Sigmoid colon (tissue), 6 donors: ENCODE measurements at regions not wholly inside any gene's neighbourhood (a gene's known extent, or its start where the extent isn't known, plus 50 kb on each side); places are given as distances from the start of the nearest gene placed in this dataset.

Experiments
- DNase-seq: peaks from one replicate; pipeline ENCODE4 v3.0.0-alpha.2; 2019
- H3K27ac ChIP-seq, 4 donors: fragments of 200-600 bp; sonication (generic); one replicate each; pipeline ENCODE4 v1.5.1; 2016 to 2019; ENCODE audit warnings: mild to moderate bottlenecking in 1 of 4
- H3K27me3 ChIP-seq, 3 donors: fragments of 200-600 bp; sonication (generic); one replicate each; pipeline ENCODE4 v1.5.1; 2019; ENCODE audit warnings: mild to moderate bottlenecking in 1 of 3
- H3K36me3 ChIP-seq, 4 donors: fragments of 200-600 bp; sonication (generic); one replicate each; pipeline ENCODE4 v1.5.1; 2016 to 2019
- H3K4me1 ChIP-seq, 4 donors: fragments of 200-600 bp; sonication (generic); one replicate each; pipeline ENCODE4 v1.5.1; 2017 to 2019
- H3K4me3 ChIP-seq, 4 donors: fragments of 200-600 bp; sonication (generic); one replicate each; pipeline ENCODE4 v1.5.1; 2017 to 2019; ENCODE audit warnings: mild to moderate bottlenecking in 2 of 4, moderate library complexity in 1 of 4
- H3K9me3 ChIP-seq, 4 donors: fragments of 200-600 bp in 3 of 4; sonication (generic) in 3 of 4; one replicate each; pipeline versions ENCODE4 v1.5.1 to v1.6.1; 2013 to 2019
- EP300 ChIP-seq, 4 donors: sonication (generic); formaldehyde crosslinking; IDR thresholded peaks; one replicate each; pipeline ENCODE4 v1.6.1; 2017; ENCODE audit warnings: antibody characterized with exemption in 4 of 4
- POLR2A ChIP-seq, 2 donors: fragments of 450-650 bp; IDR thresholded peaks; one replicate each; pipeline ENCODE4 v1.6.1; 2016; ENCODE audit warnings: antibody characterized with exemption in 2 of 2, mild to moderate bottlenecking in 2 of 2, moderate library complexity in 2 of 2
- POLR2AphosphoS5 ChIP-seq, 4 donors: sonication (generic); formaldehyde crosslinking; IDR thresholded peaks; one replicate each; pipeline ENCODE4 v1.6.1; 2017; ENCODE audit warnings: antibody characterized with exemption in 4 of 4
- WGBS, 2 donors: extraction: QIAGEN DNeasy Blood & Tissue Kit; methylation state at CpG; one replicate each; pipeline ENCODE4 v1.1.7; 2013; 5-methylcytosine and 5-hydroxymethylcytosine counted together
- intact Hi-C: fragments of 100-400 bp; cut with DNase I; formaldehyde crosslinking; loops from one replicate; pipeline ENCODE4 v1.15.1; 2023
- TF ChIP-seq, protein P1 (sequence below), 4 experiments: fragments of 450-650 bp in 3 of 4; fragments of 200-600 bp in 1 of 4; IDR thresholded peaks; one replicate each; pipeline ENCODE4 v1.5.1; 2016 to 2019; ENCODE audit warnings: antibody characterized with exemption in 4 of 4, mild to moderate bottlenecking in 3 of 4, moderate library complexity in 2 of 4
- donor health status: healthy with polysubstance abuse.
- donor health status: healthy.

DNA sequence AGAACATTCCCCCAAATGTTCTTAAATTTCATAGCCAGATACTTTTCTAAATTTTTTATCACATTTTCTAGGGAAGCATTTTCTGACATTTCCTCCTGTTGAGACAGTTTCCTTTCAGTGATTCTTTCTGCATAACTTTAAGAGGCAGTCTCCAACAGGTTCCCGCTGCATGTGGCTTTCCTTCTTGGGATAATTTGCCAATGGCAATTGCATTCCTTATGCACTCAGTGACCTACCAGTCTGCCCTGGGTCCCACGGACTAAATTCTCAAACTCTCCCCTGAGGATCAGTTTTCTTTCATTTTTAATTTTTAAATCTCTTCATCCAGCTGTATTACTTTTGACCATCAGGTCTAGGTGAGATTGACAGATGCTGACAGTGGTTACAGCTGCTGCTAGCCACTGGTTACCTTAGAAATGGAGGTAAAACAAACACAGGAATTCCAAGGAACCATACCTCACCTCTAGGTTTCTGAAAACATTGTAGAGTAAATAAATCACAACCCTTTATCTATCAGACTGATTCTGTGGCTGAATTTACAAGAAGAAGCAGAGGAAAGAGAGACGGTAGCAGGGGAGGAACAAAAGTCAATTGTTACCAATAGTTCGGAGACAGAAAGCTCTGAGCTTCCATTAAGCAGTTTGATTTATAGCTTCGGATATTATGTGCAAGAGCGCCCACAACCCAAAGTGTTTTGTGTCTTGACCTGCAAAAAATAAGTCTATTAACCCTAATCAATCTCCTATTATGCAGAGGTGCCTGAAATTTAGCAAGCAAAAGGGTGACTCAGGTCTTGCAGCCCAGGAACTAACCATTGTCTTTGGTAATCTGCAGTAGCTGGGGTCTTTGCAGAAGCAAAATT is 216.0 kb downstream of the PMP22 start:
- TF ChIP-seq, protein P1, sequence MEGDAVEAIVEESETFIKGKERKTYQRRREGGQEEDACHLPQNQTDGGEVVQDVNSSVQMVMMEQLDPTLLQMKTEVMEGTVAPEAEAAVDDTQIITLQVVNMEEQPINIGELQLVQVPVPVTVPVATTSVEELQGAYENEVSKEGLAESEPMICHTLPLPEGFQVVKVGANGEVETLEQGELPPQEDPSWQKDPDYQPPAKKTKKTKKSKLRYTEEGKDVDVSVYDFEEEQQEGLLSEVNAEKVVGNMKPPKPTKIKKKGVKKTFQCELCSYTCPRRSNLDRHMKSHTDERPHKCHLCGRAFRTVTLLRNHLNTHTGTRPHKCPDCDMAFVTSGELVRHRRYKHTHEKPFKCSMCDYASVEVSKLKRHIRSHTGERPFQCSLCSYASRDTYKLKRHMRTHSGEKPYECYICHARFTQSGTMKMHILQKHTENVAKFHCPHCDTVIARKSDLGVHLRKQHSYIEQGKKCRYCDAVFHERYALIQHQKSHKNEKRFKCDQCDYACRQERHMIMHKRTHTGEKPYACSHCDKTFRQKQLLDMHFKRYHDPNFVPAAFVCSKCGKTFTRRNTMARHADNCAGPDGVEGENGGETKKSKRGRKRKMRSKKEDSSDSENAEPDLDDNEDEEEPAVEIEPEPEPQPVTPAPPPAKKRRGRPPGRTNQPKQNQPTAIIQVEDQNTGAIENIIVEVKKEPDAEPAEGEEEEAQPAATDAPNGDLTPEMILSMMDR (IDR thresholded peaks at IDR 0.05): no peak
- TF ChIP-seq POLR2AphosphoS5 (IDR thresholded peaks at IDR 0.05): no peak
- TF ChIP-seq EP300 (IDR thresholded peaks at IDR 0.05): no peak
- no peak for TF ChIP-seq POLR2A (IDR thresholded peaks at IDR 0.05)
- WGBS, 2 donors: 28 to 36% methylated on average over 6 of the region's 6 CpGs

DNA sequence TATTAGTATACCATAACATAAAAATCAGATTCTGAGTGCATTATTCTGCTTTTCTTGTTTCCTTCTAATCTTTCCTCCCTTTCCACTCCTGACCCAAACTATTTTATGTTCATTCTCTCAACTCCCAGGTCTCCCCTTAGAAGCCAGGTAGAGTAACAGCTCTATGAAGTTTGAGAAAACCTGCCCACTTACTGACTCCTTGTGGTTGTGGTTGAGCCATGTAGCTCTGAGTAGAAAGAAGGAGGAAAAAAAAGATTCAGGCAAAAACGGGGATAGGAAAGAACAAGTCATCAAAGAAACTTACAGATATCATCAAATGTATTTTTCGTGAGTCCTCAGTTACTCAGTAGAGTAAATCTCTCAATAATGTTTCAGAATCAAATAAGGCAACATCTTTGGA is 216.7 kb downstream of the PMP22 start:
- DNase-seq: no peak
- peaks cover 0 to 15% (median 0%) of the 10 kb centered on the region in 3 donors for H3K27me3 ChIP-seq
- no peaks in the 10 kb centered on the region for H3K9me3 ChIP-seq
- H3K4me3 ChIP-seq: no peak overlapping the region
- TF ChIP-seq, protein P1 (IDR thresholded peaks at IDR 0.05): no peak
- no peak for TF ChIP-seq POLR2AphosphoS5 (IDR thresholded peaks at IDR 0.05)
- no peak for TF ChIP-seq EP300 (IDR thresholded peaks at IDR 0.05)
- TF ChIP-seq POLR2A (IDR thresholded peaks at IDR 0.05): no peak
- no peak overlapping the region for H3K27ac ChIP-seq
- 40 to 47% methylated on average over 2 of the region's 2 CpGs for WGBS, 2 donors
- intact Hi-C loops: no loop called here
- H3K4me1 ChIP-seq: no peaks in the 10 kb centered on the region
- no peaks in the 10 kb centered on the region for H3K36me3 ChIP-seq

More for the DNA sequence above, 216.0 kb downstream of the PMP22 start:
- Histone ChIP-seq H3K4me3 (no peak overlapping the region), H3K27me3 (peaks cover 0 to 15% (median 0%) of the 10 kb centered on the region in 3 donors), H3K36me3 (no peaks in the 10 kb centered on the region), H3K4me1 (no peaks in the 10 kb centered on the region), H3K9me3 (no peaks in the 10 kb centered on the region), H3K27ac (no peak overlapping the region)
- intact Hi-C loops: no loop called here
- no peak for DNase-seq

- H3K4me3 ChIP-seq: no peak overlapping the region
- no peaks in the 10 kb centered on the region for H3K4me1 ChIP-seq
- TF ChIP-seq, protein P1 (IDR thresholded peaks at IDR 0.05): no peak
- no peak for TF ChIP-seq EP300 (IDR thresholded peaks at IDR 0.05)
- no peak for TF ChIP-seq POLR2A (IDR thresholded peaks at IDR 0.05)
- TF ChIP-seq POLR2AphosphoS5 (IDR thresholded peaks at IDR 0.05): no peak
- WGBS, 2 donors: 60 to 74% methylated on average over 6 of the region's 6 CpGs
- intact Hi-C loops: no loop called here
- no peaks in the 10 kb centered on the region for H3K36me3 ChIP-seq
- H3K27ac ChIP-seq: no peak overlapping the region
- peaks cover 0 to 4% (median 0%) of the 10 kb centered on the region in 3 donors for H3K27me3 ChIP-seq
- H3K9me3 ChIP-seq: no peaks in the 10 kb centered on the region
- DNase-seq: no peak
These were observed 222.8 kb downstream of the PMP22 start for GRCh38 chr17:15042311-15042710.

- H3K36me3 ChIP-seq: no peaks in the 10 kb centered on the region
- no peaks in the 10 kb centered on the region for H3K9me3 ChIP-seq
- peaks cover 0 to 4% (median 0%) of the 10 kb centered on the region in 3 donors for H3K27me3 ChIP-seq
- H3K27ac ChIP-seq: no peak overlapping the region
- H3K4me3 ChIP-seq: no peak overlapping the region
- intact Hi-C loops: no loop called here
- 86 to 88% methylated on average over 1 of the region's 1 CpG for WGBS, 2 donors
- TF ChIP-seq POLR2AphosphoS5 (IDR thresholded peaks at IDR 0.05): no peak
- no peaks in the 10 kb centered on the region for H3K4me1 ChIP-seq
- DNase-seq: no peak
These were observed 225.8 kb downstream of the PMP22 start for GRCh38 chr17:15039366-15039765.

DNA sequence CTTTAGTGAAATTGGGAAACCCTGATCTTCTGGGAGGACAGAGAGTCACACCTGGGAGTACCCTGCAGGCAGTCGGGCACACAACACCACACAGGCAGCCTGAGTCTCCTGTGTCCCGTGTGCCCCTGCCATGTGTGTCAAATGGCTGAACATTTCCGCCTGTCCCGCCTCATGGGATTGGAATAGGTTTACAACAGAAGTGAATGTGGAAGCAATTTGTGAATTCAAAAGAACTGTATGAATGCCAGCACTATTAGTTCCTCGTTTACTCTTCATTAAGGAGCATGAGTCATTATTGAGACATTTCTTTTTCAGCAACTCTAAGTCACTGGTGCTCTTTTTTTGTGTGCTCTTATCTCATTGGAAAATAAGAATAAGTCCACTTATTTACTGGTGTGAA is 226.5 kb downstream of the PMP22 start:
- TF ChIP-seq, protein P1 (IDR thresholded peaks at IDR 0.05): no peak
- TF ChIP-seq EP300 (IDR thresholded peaks at IDR 0.05) (no peak), POLR2A (IDR thresholded peaks at IDR 0.05) (no peak), POLR2AphosphoS5 (IDR thresholded peaks at IDR 0.05) (no peak)
- Histone ChIP-seq H3K27ac (no peak overlapping the region), H3K4me1 (no peaks in the 10 kb centered on the region), H3K9me3 (no peaks in the 10 kb centered on the region), H3K27me3 (peaks cover 0 to 4% (median 0%) of the 10 kb centered on the region in 3 donors), H3K36me3 (no peaks in the 10 kb centered on the region), H3K4me3 (no peak overlapping the region)
- DNase-seq: no peak
- intact Hi-C loops: no loop called here
- WGBS, 2 donors: 62 to 74% methylated on average over 5 of the region's 5 CpGs
